Karpas-422 (cell line): ENCODE measurements at regions not wholly inside any gene's neighbourhood (a gene's known extent, or its start where the extent isn't known, plus 50 kb on each side); places are given as distances from the start of the nearest gene placed in this dataset.
A peak's percentile ranks its signal among the peaks of the same experiment; 100 is the strongest.

Experiments used
- DNase-seq: peaks from one replicate; pipeline ENCODE4 v3.0.0-alpha.2; 2015
- H2AFZ ChIP-seq: fragments of 200-600 bp; sonication (generic); 2 replicates; pipeline ENCODE4 v1.6.1; 2014; ENCODE audit warnings: antibody characterized with exemption, low read length, mixed read lengths
- H3K27ac ChIP-seq: fragments of 200-600 bp; sonication (generic); 2 replicates; pipeline ENCODE4 v1.5.1; 2014; ENCODE audit warnings: mild to moderate bottlenecking, low read length, moderate library complexity
- H3K27me3 ChIP-seq: fragments of 200-600 bp; sonication (generic); 2 replicates; pipeline ENCODE4 v1.6.1; 2014; ENCODE audit warnings: low read length, mixed read lengths
- H3K36me3 ChIP-seq: fragments of 200-600 bp; sonication (generic); 2 replicates; pipeline ENCODE4 v1.6.1; 2014; ENCODE audit warnings: low read length, mixed read lengths; ENCODE audit not compliant: insufficient read depth
- H3K4me1 ChIP-seq: fragments of 200-600 bp; sonication (generic); 2 replicates; pipeline ENCODE4 v1.6.1; 2014; ENCODE audit warnings: mild to moderate bottlenecking, low read length, mixed read lengths
- H3K4me2 ChIP-seq: fragments of 200-600 bp; sonication (generic); 2 replicates; pipeline ENCODE4 v1.6.1; 2014; ENCODE audit warnings: low read length, low read depth, mild to moderate bottlenecking; ENCODE audit not compliant: poor library complexity, severe bottlenecking
- H3K4me3 ChIP-seq: fragments of 200-600 bp; sonication (generic); 2 replicates; pipeline ENCODE4 v1.5.1; 2014; ENCODE audit warnings: mild to moderate bottlenecking, antibody characterized with exemption, low read length, mixed read lengths
- H3K79me2 ChIP-seq: fragments of 200-600 bp; sonication (generic); 2 replicates; pipeline ENCODE4 v1.6.1; 2014; ENCODE audit warnings: mild to moderate bottlenecking, low read length, mixed read lengths
- H3K9ac ChIP-seq: fragments of 200-600 bp; sonication (generic); 2 replicates; pipeline ENCODE4 v1.6.0; 2014; ENCODE audit warnings: low read length
- H3K9me2 ChIP-seq: fragments of 200-600 bp; sonication (generic), shearing (Covaris generic); replicated peaks from 2 replicates; pipeline ENCODE4 v1.6.0; 2014; ENCODE audit warnings: mild to moderate bottlenecking, low read length, moderate library complexity; ENCODE audit not compliant: insufficient read depth
- H3K9me3 ChIP-seq: fragments of 300-700, 200-600 bp; sonication (generic); 2 replicates; pipeline ENCODE4 v1.6.1; 2014; ENCODE audit warnings: low read length, mixed read lengths
- H4K20me1 ChIP-seq: fragments of 200-600 bp; sonication (generic); 2 replicates; pipeline ENCODE4 v1.6.1; 2014; ENCODE audit warnings: mild to moderate bottlenecking, antibody characterized with exemption, low read length, low read depth; ENCODE audit not compliant: insufficient read depth

DNA sequence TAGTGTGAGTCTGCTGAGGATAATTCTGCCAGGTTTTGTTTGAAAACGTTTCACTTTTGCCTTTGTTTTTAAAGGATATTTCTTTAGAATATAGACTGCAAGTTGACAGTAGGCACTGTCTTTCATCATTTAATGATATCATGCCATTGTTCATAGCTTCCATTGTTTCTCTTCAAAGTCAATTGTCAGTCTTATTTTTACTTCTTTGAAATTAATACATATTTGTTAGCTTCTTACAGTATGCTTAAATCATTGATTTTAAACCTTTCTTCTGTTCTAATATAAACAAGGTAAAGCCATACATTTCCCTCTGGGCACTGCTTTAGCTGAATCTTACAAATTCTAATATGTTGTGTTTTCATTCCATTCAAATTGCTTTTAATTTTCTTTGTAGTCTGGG is 62.3 kb upstream of the PARVA start:
- no peak for DNase-seq
- no peak overlapping the region for H3K4me3 ChIP-seq
- no peak overlapping the region for H3K4me2 ChIP-seq
- no peaks in the 10 kb centered on the region for H3K27me3 ChIP-seq
- no peak overlapping the region for H3K27ac ChIP-seq
- no peaks in the 10 kb centered on the region for H4K20me1 ChIP-seq
- no peak overlapping the region for H3K9ac ChIP-seq
- peaks cover 30% of the 10 kb centered on the region for H3K4me1 ChIP-seq
- H3K9me3 ChIP-seq: peaks cover 18% of the 10 kb centered on the region
- peaks cover 15% of the 10 kb centered on the region; the same call in 1 of the 2 replicates for H3K36me3 ChIP-seq
- no peaks in the 10 kb centered on the region for H3K79me2 ChIP-seq
- H2AFZ ChIP-seq: peak overlapping the region; percentile 36; the same call in 1 of the 2 replicates
- no peaks in the 10 kb centered on the region for H3K9me2 ChIP-seq

DNA sequence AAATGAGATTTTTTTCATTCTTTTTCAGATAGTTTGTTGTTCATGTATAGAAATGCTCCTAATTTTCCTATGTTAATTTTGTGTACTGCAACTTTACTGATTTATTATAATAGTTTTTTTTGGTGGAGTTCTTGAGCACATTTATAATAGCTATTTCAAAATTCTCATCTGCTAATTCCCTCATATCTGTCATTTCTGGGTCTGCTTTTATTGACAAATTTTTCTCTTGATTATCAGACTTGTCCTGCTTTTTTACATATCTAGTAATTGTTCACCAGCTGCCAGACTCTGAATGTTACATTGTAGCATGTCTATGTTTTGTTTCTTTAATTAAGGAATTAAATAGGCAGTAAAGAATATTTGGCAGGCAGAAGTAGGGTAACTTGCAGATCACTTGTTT is 60.9 kb upstream of the PARVA start:
- Histone ChIP-seq H3K9me3 (peaks cover 18% of the 10 kb centered on the region), H3K27ac (peak overlapping the region; percentile 100), H3K36me3 (peaks cover 15% of the 10 kb centered on the region; the same call in 1 of the 2 replicates), H3K4me3 (peak overlapping the region; percentile 26), H3K9ac (no peak overlapping the region), H3K79me2 (no peaks in the 10 kb centered on the region), H2AFZ (0 out of 2 replicates have a peak overlapping the region, but pooled peaks have one; percentile 17), H4K20me1 (no peaks in the 10 kb centered on the region), H3K27me3 (no peaks in the 10 kb centered on the region), H3K4me1 (peaks cover 44% of the 10 kb centered on the region), H3K9me2 (no peaks in the 10 kb centered on the region), H3K4me2 (no peak overlapping the region)
- DNase-seq: no peak

DNA sequence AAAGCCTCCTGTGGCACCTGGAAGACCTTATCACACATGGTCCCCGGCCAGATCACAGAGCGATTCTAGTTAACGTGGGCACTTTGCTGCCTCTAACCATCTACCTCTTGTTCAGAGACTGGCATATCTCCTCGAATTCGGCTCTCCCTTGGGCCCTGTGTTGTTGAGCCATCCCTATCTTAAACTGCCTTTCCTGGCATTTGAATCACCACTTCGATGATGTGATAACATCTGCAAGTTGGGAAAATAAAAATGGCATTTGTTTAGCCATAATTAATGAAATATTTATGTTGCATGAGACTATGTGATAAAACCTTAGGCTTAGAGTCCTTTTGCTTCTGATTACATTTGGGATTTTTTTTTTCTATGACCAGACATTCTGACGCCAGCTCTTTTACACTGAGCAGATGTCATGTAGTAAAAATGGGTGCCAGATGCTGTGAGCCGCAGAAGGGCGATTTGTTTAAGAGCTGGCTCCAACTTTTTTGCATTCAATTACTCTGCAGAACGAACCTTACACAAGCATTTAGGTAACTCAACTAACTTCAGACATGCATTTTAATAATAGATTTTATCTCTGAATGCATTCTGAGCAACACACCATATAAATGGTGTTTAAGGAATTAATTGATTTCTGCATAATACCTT is 58.5 kb upstream of the PARVA start:
- H4K20me1 ChIP-seq: no peaks in the 10 kb centered on the region
- no peaks in the 10 kb centered on the region for H3K27me3 ChIP-seq
- peak; percentile 94 for DNase-seq
- H3K4me3 ChIP-seq: peak overlapping the region; percentile 64
- H3K4me1 ChIP-seq: peaks cover 69% of the 10 kb centered on the region
- H3K9me2 ChIP-seq: no peaks in the 10 kb centered on the region
- 0 out of 2 replicates have a peak overlapping the region, but pooled peaks have one; percentile 2 for H2AFZ ChIP-seq
- peak overlapping the region; percentile 100 for H3K27ac ChIP-seq
- H3K9me3 ChIP-seq: peaks cover 18% of the 10 kb centered on the region
- peaks cover 15% of the 10 kb centered on the region; the same call in 1 of the 2 replicates for H3K36me3 ChIP-seq
- no peaks in the 10 kb centered on the region for H3K79me2 ChIP-seq
- H3K4me2 ChIP-seq: peak overlapping the region; percentile 92
- peak overlapping the region; percentile 78 for H3K9ac ChIP-seq

DNA sequence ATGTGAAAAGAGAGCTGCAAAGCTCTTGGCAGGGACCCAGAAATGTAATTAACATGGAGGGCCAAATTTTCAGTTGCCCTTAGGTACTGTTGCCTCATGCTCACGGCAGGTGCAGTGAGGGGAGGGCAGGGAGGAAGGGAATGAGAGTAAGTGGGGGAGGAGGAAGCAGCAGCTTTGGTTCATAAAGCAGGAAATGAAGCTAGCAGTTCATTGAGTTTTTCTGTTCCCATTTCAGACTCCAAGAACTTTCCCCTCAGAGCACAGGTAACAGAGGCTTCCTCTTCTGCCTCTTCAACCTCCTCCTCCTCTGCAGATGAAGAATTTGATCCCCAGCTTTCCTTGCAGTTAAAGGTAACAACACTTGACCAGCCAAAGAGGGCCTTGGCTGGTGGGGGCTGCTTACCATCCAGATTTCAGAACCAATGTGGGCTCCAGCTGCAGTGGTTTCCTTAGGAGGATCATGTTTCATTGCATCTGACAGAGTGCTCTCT is 57.9 kb upstream of the PARVA start:
- H3K4me3 ChIP-seq: peak overlapping the region; percentile 64
- no peaks in the 10 kb centered on the region for H3K27me3 ChIP-seq
- peak overlapping the region; percentile 78 for H3K9ac ChIP-seq
- no peaks in the 10 kb centered on the region for H4K20me1 ChIP-seq
- H3K9me2 ChIP-seq: no peaks in the 10 kb centered on the region
- peak; percentile 96 for DNase-seq
- no peaks in the 10 kb centered on the region for H3K79me2 ChIP-seq
- peaks cover 18% of the 10 kb centered on the region for H3K9me3 ChIP-seq
- peak overlapping the region; percentile 100 for H3K27ac ChIP-seq
- H3K4me1 ChIP-seq: peaks cover 75% of the 10 kb centered on the region
- no peak overlapping the region for H2AFZ ChIP-seq
- peaks cover 15% of the 10 kb centered on the region; the same call in 1 of the 2 replicates for H3K36me3 ChIP-seq
- peak overlapping the region; percentile 92 for H3K4me2 ChIP-seq

DNA sequence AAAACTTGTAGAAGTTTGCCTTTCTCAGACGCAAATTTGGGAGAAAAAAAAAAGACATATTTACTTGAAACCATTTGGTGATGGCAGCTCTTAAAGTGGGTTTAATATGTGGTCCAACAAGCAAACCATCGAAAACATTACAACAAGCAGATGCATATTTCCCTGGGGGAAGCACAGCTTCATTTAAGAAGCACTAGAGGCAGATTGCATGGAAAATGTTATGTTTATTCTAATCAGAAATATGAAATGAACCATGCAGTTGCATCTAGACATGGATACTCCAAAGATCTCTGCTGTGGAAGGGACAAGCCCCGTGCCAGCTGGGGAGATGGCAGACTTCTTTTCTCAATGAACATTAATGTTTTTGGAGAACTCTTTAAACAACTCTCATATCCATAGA is 57.4 kb upstream of the PARVA start:
- peak overlapping the region; percentile 92 for H3K4me2 ChIP-seq
- no peaks in the 10 kb centered on the region for H4K20me1 ChIP-seq
- no peak overlapping the region for H2AFZ ChIP-seq

DNA sequence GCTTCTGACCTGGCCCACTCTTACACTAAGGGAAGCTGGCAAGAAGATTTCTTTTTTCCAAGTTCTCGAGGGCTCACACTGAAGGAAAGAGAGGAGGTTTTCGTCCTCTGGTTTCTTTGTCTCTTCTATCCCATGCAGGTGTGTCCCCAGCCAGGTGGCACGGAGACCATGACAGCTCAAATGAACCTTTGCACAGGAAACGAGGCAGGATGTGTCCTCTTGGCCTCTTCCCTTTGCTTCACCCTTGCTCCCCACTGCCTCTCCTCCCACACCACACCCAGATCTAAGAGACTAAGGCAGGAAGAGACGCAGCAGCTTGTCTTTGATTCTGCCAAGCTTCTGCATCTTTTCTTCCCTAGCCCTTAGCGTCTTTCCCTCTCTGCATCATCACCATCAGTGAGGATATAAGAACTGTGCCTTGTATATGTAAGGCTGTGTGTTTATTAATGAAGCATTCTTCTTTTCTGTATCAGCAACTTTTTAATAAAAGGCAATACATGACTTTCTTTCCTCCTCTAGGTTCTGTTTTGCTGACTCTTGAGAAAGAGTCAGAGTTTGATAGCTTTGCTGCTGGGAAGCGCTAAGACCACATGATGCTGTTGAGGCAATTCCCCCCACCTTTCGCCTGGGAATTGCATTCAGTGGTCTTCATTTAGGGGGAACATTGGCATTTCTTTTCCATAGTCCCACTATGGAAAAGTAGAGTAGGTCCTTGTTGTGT is 56.0 kb upstream of the PARVA start:
- Histone ChIP-seq H3K27me3 (no peaks in the 10 kb centered on the region), H3K79me2 (no peaks in the 10 kb centered on the region), H4K20me1 (no peaks in the 10 kb centered on the region), H3K9me2 (no peaks in the 10 kb centered on the region), H3K9ac (peak overlapping the region; percentile 78), H3K9me3 (peaks cover 9% of the 10 kb centered on the region), H3K36me3 (peaks cover 9% of the 10 kb centered on the region; the same call in 1 of the 2 replicates), H3K27ac (peak overlapping the region; percentile 100), H2AFZ (no peak overlapping the region; the same call in 1 of the 2 replicates), H3K4me3 (peak overlapping the region; percentile 64), H3K4me1 (peaks cover 88% of the 10 kb centered on the region), H3K4me2 (peak overlapping the region; percentile 92)
- no peak for DNase-seq

More for the DNA sequence above, 57.4 kb upstream of the PARVA start:
- peaks cover 76% of the 10 kb centered on the region for H3K4me1 ChIP-seq
- H3K79me2 ChIP-seq: no peaks in the 10 kb centered on the region
- peak overlapping the region; percentile 78 for H3K9ac ChIP-seq
- DNase-seq: no peak
- H3K27me3 ChIP-seq: no peaks in the 10 kb centered on the region
- H3K27ac ChIP-seq: peak overlapping the region; percentile 100
- H3K9me2 ChIP-seq: no peaks in the 10 kb centered on the region
- peak overlapping the region; percentile 64 for H3K4me3 ChIP-seq
- peaks cover 15% of the 10 kb centered on the region for H3K9me3 ChIP-seq
- H3K36me3 ChIP-seq: peaks cover 15% of the 10 kb centered on the region; the same call in 1 of the 2 replicates

DNA sequence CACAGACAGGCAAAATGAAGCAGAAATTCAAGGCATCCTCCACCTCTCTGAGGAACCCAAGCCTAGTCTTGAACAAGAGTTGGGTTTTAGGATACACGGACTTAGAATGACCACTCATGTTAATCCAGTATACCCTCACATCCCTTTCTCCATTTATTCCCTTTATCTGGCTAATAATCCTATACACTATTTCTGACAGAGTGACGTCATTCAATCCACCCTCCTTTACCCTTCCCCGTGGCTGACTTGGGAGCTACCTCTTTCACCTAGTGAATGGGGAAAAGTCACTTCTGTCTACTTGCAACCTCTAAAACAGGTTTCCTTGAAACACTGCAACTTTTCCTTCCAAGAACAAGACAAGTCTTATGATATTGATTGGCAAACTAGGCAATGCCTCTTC is 52.8 kb upstream of the PARVA start:
- H3K4me2 ChIP-seq: no peak overlapping the region
- no peaks in the 10 kb centered on the region for H3K9me3 ChIP-seq
- no peak for DNase-seq
- no peaks in the 10 kb centered on the region for H4K20me1 ChIP-seq
- H3K79me2 ChIP-seq: no peaks in the 10 kb centered on the region
- no peaks in the 10 kb centered on the region for H3K9me2 ChIP-seq
- H3K4me1 ChIP-seq: peaks cover 92% of the 10 kb centered on the region
- no peaks in the 10 kb centered on the region for H3K27me3 ChIP-seq
- no peak overlapping the region for H3K9ac ChIP-seq
- H3K27ac ChIP-seq: no peak overlapping the region
- no peaks in the 10 kb centered on the region for H3K36me3 ChIP-seq
- H3K4me3 ChIP-seq: no peak overlapping the region
- no peak overlapping the region for H2AFZ ChIP-seq
